GOT3 (cell line): ENCODE measurements at regions not wholly inside any gene's neighbourhood (a gene's known extent, or its start where the extent isn't known, plus 50 kb on each side); places are given as distances from the start of the nearest gene placed in this dataset.
"Not testable (repeated sequence)": the region's sequence is repeated elsewhere in the genome, so short reads cannot be mapped to it uniquely, and the experiment has no call there.

ENCODE experiments used
- DNase-seq: peaks from one replicate; lab custom pipeline; 2025; ENCODE audit warnings: mixed read lengths; lab: John Stamatoyannopoulos, UW

- no peak for DNase-seq
Measured at GRCh38 chr14:53857625-53858344, 98.8 kb downstream of the BMP4 start.

GRCh38 chr14:53855574-53855973 is 101.1 kb downstream of the BMP4 start:
- no peak for DNase-seq

- no peak for DNase-seq
Measured at GRCh38 chr14:53855127-53855526, 101.5 kb downstream of the BMP4 start.

- no peak for DNase-seq
Measured at GRCh38 chr14:53851394-53852090, 105.1 kb downstream of the BMP4 start.

- no peak for DNase-seq
Measured at GRCh38 chr14:53850714-53851296, 105.8 kb downstream of the BMP4 start.

GRCh38 chr14:53849549-53849948 is 107.1 kb downstream of the BMP4 start:
- no peak for DNase-seq

GRCh38 chr14:53848854-53849253 is 107.8 kb downstream of the BMP4 start:
- DNase-seq: no peak

- no peak for DNase-seq
Measured at GRCh38 chr14:53847881-53848280, 108.7 kb downstream of the BMP4 start.

- no peak for DNase-seq
Measured at GRCh38 chr14:53847057-53847456, 109.6 kb downstream of the BMP4 start.

- no peak for DNase-seq
Measured at GRCh38 chr14:53845813-53846693, 110.6 kb downstream of the BMP4 start.

GRCh38 chr14:53842938-53843337 is 113.7 kb downstream of the BMP4 start:
- DNase-seq: no peak

- no peak for DNase-seq
Measured at GRCh38 chr14:53841109-53842099, 115.2 kb downstream of the BMP4 start.

- no peak for DNase-seq
Measured at GRCh38 chr14:53840444-53840843, 116.2 kb downstream of the BMP4 start.

- DNase-seq: no peak
Measured at GRCh38 chr14:53838374-53838773, 118.3 kb downstream of the BMP4 start.

GRCh38 chr14:53837656-53838055 is 119.0 kb downstream of the BMP4 start:
- DNase-seq: not testable (repeated sequence)

- no peak for DNase-seq
Measured at GRCh38 chr14:53836551-53836950, 120.1 kb downstream of the BMP4 start.

- DNase-seq: no peak
Measured at GRCh38 chr14:53828820-53829219, 127.8 kb downstream of the BMP4 start.

GRCh38 chr14:53824061-53824460 is 132.6 kb downstream of the BMP4 start:
- no peak for DNase-seq

- no peak for DNase-seq
Measured at GRCh38 chr14:53814392-53814791, 142.2 kb downstream of the BMP4 start.

- DNase-seq: no peak
Measured at GRCh38 chr14:53810221-53810620, 146.4 kb downstream of the BMP4 start.

GRCh38 chr14:53808042-53808441 is 148.6 kb downstream of the BMP4 start:
- no peak for DNase-seq
